B cell (primary cell): ENCODE measurements at regions not wholly inside any gene's neighbourhood (a gene's known extent, or its start where the extent isn't known, plus 50 kb on each side); places are given as distances from the start of the nearest gene placed in this dataset.

Experiments used
- ATAC-seq: fragments of 200-7000 bp; cut with Tn5 transposase; one replicate; pipeline ENCODE4 v1.10.0; 2021; ENCODE audit warnings: low read depth, mild to moderate bottlenecking, moderate number of reproducible peaks, moderate library complexity
- CTCF ChIA-PET: fragments of 350-600 bp; sonication (Branson Sonifier 250); formaldehyde crosslinking; loops from one replicate; lab custom pipeline; 2021; ENCODE audit warnings: antibody characterized with exemption, inconsistent platforms; lab: Charles Lee
- POLR2A ChIA-PET: fragments of 350-600 bp; sonication (Branson Sonifier 250); formaldehyde crosslinking; loops from one replicate; lab custom pipeline; 2021; ENCODE audit warnings: antibody characterized with exemption; lab: Charles Lee
- DNase-seq: peaks from one replicate; pipeline ENCODE4 v3.0.0; 2013
- H2AFZ ChIP-seq: 2 replicates; pipeline ENCODE4 v1.6.1; 2012; ENCODE audit warnings: mild to moderate bottlenecking, low read depth, low read length; ENCODE audit not compliant: insufficient read depth, poor library complexity, severe bottlenecking
- H3K27ac ChIP-seq, 2 donors: 1 replicate in 1 of 2; 2 replicates in 1 of 2; pipeline ENCODE4 v1.5.1; 2012 to 2013; ENCODE audit warnings: low read length in 2 of 2, mild to moderate bottlenecking in 2 of 2, moderate library complexity in 1 of 2
- H3K27me3 ChIP-seq, 4 experiments: fragments of 200-600 bp in 1 of 4; sonication (generic) in 1 of 4; replicated peaks in 1 of 4; 1 replicate in 2 of 4; 2 replicates in 2 of 4; pipeline versions ENCODE4 v1.6.1 to v1.7.0; 2013 to 2016; ENCODE audit warnings: low read length in 3 of 4, mild to moderate bottlenecking in 2 of 4, mixed read lengths in 1 of 4, moderate library complexity in 1 of 4; ENCODE audit not compliant: insufficient read depth in 4 of 4, control insufficient read depth in 3 of 4; ENCODE audit errors: control extremely low read depth in 1 of 4
- H3K36me3 ChIP-seq, 2 experiments: replicated peaks in 1 of 2; 1 replicate in 1 of 2; 2 replicates in 1 of 2; pipeline versions ENCODE4 v1.6.1 to v1.7.1; 2013; ENCODE audit warnings: low read length in 1 of 2; ENCODE audit not compliant: insufficient read depth in 2 of 2, control insufficient read depth in 1 of 2; ENCODE audit errors: control extremely low read depth in 1 of 2, extremely low read depth in 1 of 2
- H3K4me1 ChIP-seq, 2 donors: fragments of 200-600 bp in 1 of 2; sonication (generic) in 1 of 2; 1 replicate in 1 of 2; 2 replicates in 1 of 2; pipeline versions ENCODE4 v1.5.1 to v1.6.1; 2013 to 2017; ENCODE audit warnings: low read length in 2 of 2; ENCODE audit not compliant: control insufficient read depth in 2 of 2, insufficient read depth in 2 of 2
- H3K4me2 ChIP-seq: replicated peaks from 2 replicates; pipeline ENCODE3; 2012; ENCODE audit warnings: mild to moderate bottlenecking, low read depth, low read length; ENCODE audit not compliant: poor library complexity, severe bottlenecking
- H3K4me3 ChIP-seq, 5 experiments: fragments of 200-600 bp in 1 of 5; sonication (generic) in 1 of 5; 1 replicate in 3 of 5; 2 replicates in 2 of 5; pipeline versions ENCODE4 v1.5.1 to v1.7.0; 2011 to 2016; ENCODE audit warnings: low read length in 4 of 5, mild to moderate bottlenecking in 4 of 5, low read depth in 2 of 5, control low read depth in 1 of 5, moderate library complexity in 1 of 5; ENCODE audit not compliant: insufficient read depth in 1 of 5; ENCODE audit errors: control extremely low read depth in 1 of 5, extremely low read depth in 1 of 5
- H3K79me2 ChIP-seq: fragments of 200-600 bp; sonication (generic); one replicate; pipeline ENCODE4 v1.6.0; 2016; ENCODE audit warnings: low read length; ENCODE audit not compliant: control insufficient read depth, insufficient read depth
- H3K9ac ChIP-seq: fragments of 200-600 bp; sonication (generic); 2 replicates; pipeline ENCODE4 v1.6.1; 2017; ENCODE audit warnings: mild to moderate bottlenecking, low read length, moderate library complexity
- H3K9me3 ChIP-seq, 3 donors: one replicate each; pipeline versions ENCODE4 v1.6.1 to v1.7.1; 2013; ENCODE audit warnings: low read length in 2 of 3; ENCODE audit not compliant: control insufficient read depth in 2 of 3, insufficient read depth in 1 of 3; ENCODE audit errors: control extremely low read depth in 1 of 3
- H4K20me1 ChIP-seq: 2 replicates; pipeline ENCODE4 v1.6.0; 2012; ENCODE audit warnings: mild to moderate bottlenecking, low read length; ENCODE audit not compliant: insufficient read depth, control insufficient read depth, poor library complexity, severe bottlenecking
- H3K27ac Mint-ChIP-seq: one replicate; pipeline ENCODE4 v1.8.0; 2021; ENCODE audit warnings: mixed read lengths
- H3K27me3 Mint-ChIP-seq: one replicate; pipeline ENCODE4 v1.8.0; 2021; ENCODE audit warnings: mixed read lengths
- H3K4me1 Mint-ChIP-seq: one replicate; pipeline ENCODE4 v1.8.0; 2021; ENCODE audit warnings: mixed read lengths
- H3K4me3 Mint-ChIP-seq: one replicate; pipeline ENCODE4 v1.8.0; 2021; ENCODE audit warnings: mixed read lengths
- H3K9me3 Mint-ChIP-seq: one replicate; pipeline ENCODE4 v1.8.0; 2022; ENCODE audit warnings: mixed read lengths; ENCODE audit not compliant: insufficient read depth
- EZH2 ChIP-seq: IDR thresholded peaks from 2 replicates; pipeline ENCODE4 v1.6.1; 2012; ENCODE audit warnings: borderline replicate concordance, low read depth, mild to moderate bottlenecking, moderate library complexity, low read length; ENCODE audit not compliant: insufficient read depth, poor library complexity, severe bottlenecking
- WGBS: methylation state at CpG from one replicate; pipeline ENCODE4 v1.1.5; 2013; ENCODE audit warnings: missing lambda C conversion rate; ENCODE audit not compliant: insufficient coverage; 5-methylcytosine and 5-hydroxymethylcytosine counted together
- intact Hi-C: fragments of 100-400 bp; cut with micrococcal nuclease; formaldehyde crosslinking; loops from one replicate; pipeline ENCODE4 v1.10.0; 2022
- TF ChIP-seq, protein P1 (sequence below): fragments of 200-600 bp; IDR thresholded peaks from one replicate; pipeline ENCODE4 v1.8.0; 2022; ENCODE audit warnings: antibody characterized with exemption, mild to moderate bottlenecking

GRCh38 chr1:38193040-38193439 lies 146.4 kb upstream of the POU3F1 start:
- H3K27me3 Mint-ChIP-seq = peaks cover 8% of the 10 kb centered on the region

DNA sequence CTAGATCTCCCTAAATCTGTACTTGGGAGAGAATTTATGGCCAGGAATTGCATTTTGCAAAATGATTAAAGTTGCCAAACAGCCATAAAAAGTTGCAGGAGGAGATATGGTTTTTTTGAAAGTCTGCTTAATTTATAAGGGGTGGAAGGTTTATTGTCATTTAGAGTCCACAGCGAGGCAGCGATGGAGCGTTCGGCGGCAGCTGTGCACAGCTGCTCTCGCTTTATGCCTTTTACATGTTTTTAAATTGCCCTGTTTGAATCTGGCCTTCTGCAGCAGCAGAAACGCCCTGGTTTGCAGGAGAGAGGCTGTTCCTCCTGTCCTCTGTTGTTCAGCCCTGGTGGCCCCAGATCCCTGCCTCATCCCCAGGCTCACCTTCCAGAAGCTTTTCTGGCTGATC lies 144.9 kb upstream of the POU3F1 start:
- Histone ChIP-seq H3K4me2 (no peak overlapping the region), H3K27me3 (peaks cover 0 to 8% (median 4%) of the 10 kb centered on the region in 4 experiments), H4K20me1 (no peaks in the 10 kb centered on the region), H3K27ac (no peak overlapping the region), H3K79me2 (no peaks in the 10 kb centered on the region), H3K9me3 (no peaks in the 10 kb centered on the region), H3K4me1 (peaks cover 3 to 12% of the 10 kb centered on the region in 2 donors), H3K9ac (no peak overlapping the region), H3K36me3 (no peaks in the 10 kb centered on the region), H3K4me3 (no peak overlapping the region), H2AFZ (peak overlapping the region; percentile 9)
- H3K27me3 Mint-ChIP-seq = peaks cover 11% of the 10 kb centered on the region
- POLR2A ChIA-PET = no interaction called here
- H3K9me3 Mint-ChIP-seq = peaks cover 4% of the 10 kb centered on the region
- no peak overlapping the region for H3K27ac Mint-ChIP-seq
- intact Hi-C loops = no loop called here
- no peak overlapping the region for H3K4me3 Mint-ChIP-seq
- no peak for ATAC-seq
- 23% methylated on average over 7 of the region's 7 CpGs for WGBS
- no peak for DNase-seq
- CTCF ChIA-PET = no interaction called here
- H3K4me1 Mint-ChIP-seq = peaks cover 15% of the 10 kb centered on the region
- TF ChIP-seq, protein P1, sequence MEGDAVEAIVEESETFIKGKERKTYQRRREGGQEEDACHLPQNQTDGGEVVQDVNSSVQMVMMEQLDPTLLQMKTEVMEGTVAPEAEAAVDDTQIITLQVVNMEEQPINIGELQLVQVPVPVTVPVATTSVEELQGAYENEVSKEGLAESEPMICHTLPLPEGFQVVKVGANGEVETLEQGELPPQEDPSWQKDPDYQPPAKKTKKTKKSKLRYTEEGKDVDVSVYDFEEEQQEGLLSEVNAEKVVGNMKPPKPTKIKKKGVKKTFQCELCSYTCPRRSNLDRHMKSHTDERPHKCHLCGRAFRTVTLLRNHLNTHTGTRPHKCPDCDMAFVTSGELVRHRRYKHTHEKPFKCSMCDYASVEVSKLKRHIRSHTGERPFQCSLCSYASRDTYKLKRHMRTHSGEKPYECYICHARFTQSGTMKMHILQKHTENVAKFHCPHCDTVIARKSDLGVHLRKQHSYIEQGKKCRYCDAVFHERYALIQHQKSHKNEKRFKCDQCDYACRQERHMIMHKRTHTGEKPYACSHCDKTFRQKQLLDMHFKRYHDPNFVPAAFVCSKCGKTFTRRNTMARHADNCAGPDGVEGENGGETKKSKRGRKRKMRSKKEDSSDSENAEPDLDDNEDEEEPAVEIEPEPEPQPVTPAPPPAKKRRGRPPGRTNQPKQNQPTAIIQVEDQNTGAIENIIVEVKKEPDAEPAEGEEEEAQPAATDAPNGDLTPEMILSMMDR = no peak
- TF ChIP-seq EZH2 = no peak

More at GRCh38 chr1:38193040-38193439, 146.4 kb upstream of the POU3F1 start:
- no peak for DNase-seq
- Mint-ChIP-seq H3K4me3 (no peak overlapping the region), H3K27ac (no peak overlapping the region), H3K9me3 (peaks cover 4% of the 10 kb centered on the region), H3K4me1 (peaks cover 15% of the 10 kb centered on the region)
- no peak for TF ChIP-seq EZH2
- TF ChIP-seq, protein P1 = no peak
- CTCF ChIA-PET = interaction anchor here (0.7 kb wide), 1 partner anchor 48 kb away, joined by 3 read pairs; no protein-coding TSS in a partner anchor
- POLR2A ChIA-PET = no interaction called here
- Histone ChIP-seq H4K20me1 (no peaks in the 10 kb centered on the region), H3K9ac (no peak overlapping the region), H3K4me3 (no peak overlapping the region), H3K79me2 (no peaks in the 10 kb centered on the region), H3K27ac (no peak overlapping the region), H3K9me3 (no peaks in the 10 kb centered on the region), H3K4me2 (no peak overlapping the region), H3K36me3 (no peaks in the 10 kb centered on the region), H3K27me3 (peaks cover 0 to 8% (median 3%) of the 10 kb centered on the region in 4 experiments), H3K4me1 (peaks cover 3 to 12% of the 10 kb centered on the region in 2 donors), H2AFZ (no peak overlapping the region)
- 58% methylated on average over 3 of the region's 3 CpGs for WGBS
- no peak for ATAC-seq
- intact Hi-C loops = no loop called here
